HCT116 (cell line): ENCODE measurements at regions not wholly inside any gene's neighbourhood (a gene's known extent, or its start where the extent isn't known, plus 50 kb on each side); places are given as distances from the start of the nearest gene placed in this dataset.

ENCODE experiments used
- CTCF ChIP-seq, 3 experiments: fragments of 200-600 bp in 1 of 3; sonication (generic) in 1 of 3; IDR thresholded peaks in 2 of 3; conservative IDR thresholded peaks in 1 of 3; 2 replicates each; pipeline ENCODE4 v1.5.1; 2012 to 2017; ENCODE audit warnings: low read depth in 2 of 3, low read length in 2 of 3, antibody characterized with exemption in 1 of 3, borderline replicate concordance in 1 of 3, control low read depth in 1 of 3, mild to moderate bottlenecking in 1 of 3, mixed read lengths in 1 of 3, mixed run types in 1 of 3, moderate library complexity in 1 of 3; ENCODE audit not compliant: insufficient read depth in 1 of 3
- POLR2A ChIP-seq: IDR thresholded peaks from 2 replicates; pipeline ENCODE4 v1.7.0; 2011; ENCODE audit warnings: borderline replicate concordance; ENCODE audit not compliant: insufficient read depth, insufficient read length; ENCODE audit errors: extremely low read depth
- ZNF274 ChIP-seq: fragments of 200-500 bp; sonication (Bioruptor generic); IDR thresholded peaks from 2 replicates; pipeline ENCODE4 v1.6.1; 2014; ENCODE audit warnings: mild to moderate bottlenecking, low read depth, low read length, inconsistent platforms

GRCh38 chr11:23997356-23997755 is 499.5 kb upstream of the LUZP2 start:
- no peak for TF ChIP-seq CTCF (IDR thresholded peaks at IDR 0.05 in 2 of 3, conservative IDR thresholded peaks at IDR 0.05 in 1 of 3; ENCODE audit: borderline replicate concordance in 1 of 3, insufficient read depth in 1 of 3, low read depth in 2 of 3, low read length in 2 of 3)
- TF ChIP-seq ZNF274, result no peak
- TF ChIP-seq POLR2A, result no peak
